OCI-LY7 (cell line): ENCODE measurements at regions not wholly inside any gene's neighbourhood (a gene's known extent, or its start where the extent isn't known, plus 50 kb on each side); places are given as distances from the start of the nearest gene placed in this dataset.

Experiments
- BruUV-seq: library from RNA; stranded (reverse); fragments of 400-500 nt; replicated peaks from 2 replicates; lab custom pipeline; 2021; lab: Mats Ljungman, UMichigan
- CTCF ChIA-PET: fragments of 300-600 bp; sonication (Branson Sonifier 250); formaldehyde crosslinking; loops from one replicate; lab custom pipeline; 2022; ENCODE audit warnings: antibody characterized with exemption; ENCODE audit not compliant: unreplicated experiment; lab: Charles Lee
- POLR2A ChIA-PET: fragments of 300-600 bp; sonication (Branson Sonifier 250); formaldehyde crosslinking; loops from one replicate; lab custom pipeline; 2022; ENCODE audit warnings: antibody characterized with exemption; lab: Charles Lee
- DNase-seq: peaks from one replicate; pipeline ENCODE4 v3.0.0-alpha.2; 2015; ENCODE audit warnings: low spot score
- H2AFZ ChIP-seq: fragments of 200-600 bp; sonication (generic), shearing (Covaris generic); 2 replicates; pipeline ENCODE4 v1.6.1; 2014; ENCODE audit warnings: mild to moderate bottlenecking, antibody characterized with exemption, low read length, moderate library complexity
- H3K27ac ChIP-seq: fragments of 200-600 bp; sonication (generic); 2 replicates; pipeline ENCODE4 v1.5.1; 2014; ENCODE audit warnings: mixed run types, low read depth, mild to moderate bottlenecking, moderate library complexity, low read length, inconsistent platforms; ENCODE audit not compliant: poor library complexity, severe bottlenecking
- H3K36me3 ChIP-seq: fragments of 200-600 bp; sonication (generic); 2 replicates; pipeline ENCODE4 v1.6.1; 2014; ENCODE audit warnings: mild to moderate bottlenecking, antibody characterized with exemption, low read length, moderate library complexity, mixed read lengths; ENCODE audit not compliant: insufficient read depth
- H3K4me1 ChIP-seq: fragments of 200-600 bp; sonication (generic); 2 replicates; pipeline ENCODE4 v1.5.1; 2014; ENCODE audit warnings: mild to moderate bottlenecking, low read length; ENCODE audit not compliant: insufficient read depth, poor library complexity, severe bottlenecking
- H3K4me2 ChIP-seq: fragments of 200-600 bp; sonication (generic); 2 replicates; pipeline ENCODE4 v1.6.1; 2014; ENCODE audit warnings: mild to moderate bottlenecking, low read length
- H3K4me3 ChIP-seq: fragments of 200-600 bp; sonication (generic); 2 replicates; pipeline ENCODE4 v1.5.1; 2014; ENCODE audit warnings: mild to moderate bottlenecking, low read depth, low read length; ENCODE audit not compliant: poor library complexity, severe bottlenecking
- H3K79me2 ChIP-seq: fragments of 200-600 bp; sonication (generic); 2 replicates; pipeline ENCODE4 v1.6.1; 2016; ENCODE audit warnings: low read depth, mild to moderate bottlenecking, low read length, moderate library complexity, mixed read lengths; ENCODE audit not compliant: insufficient read depth
- H3K9me2 ChIP-seq: fragments of 200-600 bp; sonication (generic); 2 replicates; pipeline ENCODE4 v1.6.1; 2016; ENCODE audit warnings: mild to moderate bottlenecking, low read length, mixed read lengths; ENCODE audit not compliant: insufficient read depth
- H3K9me3 ChIP-seq: fragments of 200-600 bp; sonication (generic); 2 replicates; pipeline ENCODE4 v1.6.1; 2014; ENCODE audit warnings: mild to moderate bottlenecking, mixed run types, low read length, mixed read lengths
- H4K20me1 ChIP-seq: fragments of 200-600 bp; sonication (generic); 2 replicates; pipeline ENCODE4 v1.6.1; 2014; ENCODE audit warnings: mild to moderate bottlenecking, antibody characterized with exemption, low read length, moderate library complexity, mixed read lengths; ENCODE audit not compliant: insufficient read depth
- CTCF ChIP-seq: fragments of 200-600 bp; sonication (generic); conservative IDR thresholded peaks from 2 replicates; pipeline ENCODE4 v1.5.1; 2014; ENCODE audit warnings: mild to moderate bottlenecking, antibody characterized with exemption, low read length, moderate library complexity, mixed read lengths
- EZH2phosphoT487 ChIP-seq: fragments of 200-600 bp; sonication (generic); IDR thresholded peaks from 2 replicates; pipeline ENCODE4 v1.6.1; 2018; ENCODE audit warnings: low read depth, borderline replicate concordance, mild to moderate bottlenecking, mixed run types, antibody characterized with exemption, low read length, moderate library complexity, mixed read lengths
- intact Hi-C: fragments of 100-400 bp; cut with micrococcal nuclease; formaldehyde crosslinking; loops from one replicate; pipeline ENCODE4 v1.10.0; 2022; ENCODE audit not compliant: unreplicated experiment

- ChIA-PET CTCF (interaction anchor here (0.7 kb wide), 1 partner anchor 11 kb away, joined by 3 read pairs; no protein-coding TSS in a partner anchor), POLR2A (no interaction called here)
- H3K27ac ChIP-seq: no peak overlapping the region
- no peaks in the 10 kb centered on the region for H3K79me2 ChIP-seq
- H3K4me2 ChIP-seq: no peak overlapping the region
- no TSS peak for BruUV-seq
- H3K4me3 ChIP-seq: no peak overlapping the region
- no peak overlapping the region for H2AFZ ChIP-seq
- H3K36me3 ChIP-seq: no peaks in the 10 kb centered on the region
- no peaks in the 10 kb centered on the region for H3K9me3 ChIP-seq
- H4K20me1 ChIP-seq: no peaks in the 10 kb centered on the region
- H3K9me2 ChIP-seq: no peaks in the 10 kb centered on the region
- DNase-seq: no peak
- TF ChIP-seq CTCF: no peak
- no peak for TF ChIP-seq EZH2phosphoT487
- intact Hi-C loops: loop anchor here (5.0 kb wide), 1 partner anchor 35 kb away; no protein-coding TSS in a partner anchor
- no peaks in the 10 kb centered on the region for H3K4me1 ChIP-seq
These were observed 135.2 kb downstream of the ELOVL4 start for GRCh38 chr6:79812195-79812594.

- H2AFZ ChIP-seq: no peak overlapping the region
- H3K36me3 ChIP-seq: no peaks in the 10 kb centered on the region
- intact Hi-C loops: loop anchor here (5.0 kb wide), 1 partner anchor 34 kb away; no protein-coding TSS in a partner anchor
- H3K4me3 ChIP-seq: no peak overlapping the region
- no peaks in the 10 kb centered on the region for H3K4me1 ChIP-seq
- no TSS peak for BruUV-seq
- no peaks in the 10 kb centered on the region for H4K20me1 ChIP-seq
- no peak overlapping the region for H3K27ac ChIP-seq
- TF ChIP-seq EZH2phosphoT487: no peak
- TF ChIP-seq CTCF: no peak
- no peaks in the 10 kb centered on the region for H3K9me2 ChIP-seq
- no peak for DNase-seq
- POLR2A ChIA-PET: interaction anchor here (0.7 kb wide), 1 partner anchor 374 kb away, joined by 3 read pairs; no protein-coding TSS in a partner anchor
- H3K9me3 ChIP-seq: no peaks in the 10 kb centered on the region
- no peak overlapping the region for H3K4me2 ChIP-seq
- H3K79me2 ChIP-seq: no peaks in the 10 kb centered on the region
- CTCF ChIA-PET: interaction anchor here (1.2 kb wide), 1 partner anchor 31 kb away, joined by 3 read pairs; no protein-coding TSS in a partner anchor
These were observed 136.5 kb downstream of the ELOVL4 start for GRCh38 chr6:79810871-79811270.

GRCh38 chr6:79810185-79810705 is 137.1 kb downstream of the ELOVL4 start:
- Histone ChIP-seq H3K9me3 (no peaks in the 10 kb centered on the region), H4K20me1 (no peaks in the 10 kb centered on the region), H3K4me2 (no peak overlapping the region), H2AFZ (no peak overlapping the region), H3K9me2 (no peaks in the 10 kb centered on the region), H3K36me3 (no peaks in the 10 kb centered on the region), H3K27ac (no peak overlapping the region), H3K79me2 (no peaks in the 10 kb centered on the region), H3K4me3 (no peak overlapping the region), H3K4me1 (no peaks in the 10 kb centered on the region)
- TF ChIP-seq CTCF (no peak), EZH2phosphoT487 (no peak)
- POLR2A ChIA-PET: no interaction called here
- CTCF ChIA-PET: interaction anchor here (1.2 kb wide), 1 partner anchor 32 kb away, joined by 3 read pairs; no protein-coding TSS in a partner anchor
- no TSS peak for BruUV-seq
- DNase-seq: no peak
- intact Hi-C loops: loop anchor here (5.0 kb wide), 1 partner anchor 33 kb away; no protein-coding TSS in a partner anchor
